Mammary epithelial cell (primary cell): ENCODE measurements at regions not wholly inside any gene's neighbourhood (a gene's known extent, or its start where the extent isn't known, plus 50 kb on each side); places are given as distances from the start of the nearest gene placed in this dataset.

Source experiments
- EZH2 ChIP-seq: IDR thresholded peaks from 2 replicates; pipeline ENCODE4 v1.6.1; 2012; ENCODE audit warnings: low read length, inconsistent platforms, borderline replicate concordance
- TF ChIP-seq, protein P1 (sequence below), 2 donors: IDR thresholded peaks in 1 of 2; conservative IDR thresholded peaks in 1 of 2; 2 replicates each; pipeline ENCODE4 v1.5.1; 2011 to 2012; ENCODE audit warnings: inconsistent platforms in 2 of 2, low read length in 2 of 2, mild to moderate bottlenecking in 2 of 2, control low read depth in 1 of 2, low read depth in 1 of 2; ENCODE audit not compliant: insufficient read depth in 1 of 2; ENCODE audit errors: extremely low read depth in 1 of 2

DNA sequence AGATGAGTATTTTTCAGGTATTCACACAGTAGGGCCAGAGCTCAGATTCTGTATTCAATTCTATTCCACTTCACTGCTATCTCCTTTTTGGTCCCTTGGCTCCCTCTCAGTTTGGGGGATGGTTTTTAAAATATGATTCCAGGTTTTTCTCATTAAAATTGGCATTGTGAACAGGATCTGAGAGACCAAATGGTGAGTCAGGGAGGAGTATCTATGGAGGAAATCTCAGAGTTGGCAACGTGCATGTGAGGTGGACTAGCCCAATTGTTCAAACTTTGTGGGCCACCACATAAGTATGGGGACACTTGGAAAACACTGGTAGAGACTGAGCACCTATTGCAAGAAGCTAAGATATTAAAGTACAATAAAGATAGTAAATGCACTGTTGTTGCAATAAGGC lies 53.9 kb upstream of the TTC14 start:
- TF ChIP-seq EZH2 = no peak
- TF ChIP-seq, protein P1, sequence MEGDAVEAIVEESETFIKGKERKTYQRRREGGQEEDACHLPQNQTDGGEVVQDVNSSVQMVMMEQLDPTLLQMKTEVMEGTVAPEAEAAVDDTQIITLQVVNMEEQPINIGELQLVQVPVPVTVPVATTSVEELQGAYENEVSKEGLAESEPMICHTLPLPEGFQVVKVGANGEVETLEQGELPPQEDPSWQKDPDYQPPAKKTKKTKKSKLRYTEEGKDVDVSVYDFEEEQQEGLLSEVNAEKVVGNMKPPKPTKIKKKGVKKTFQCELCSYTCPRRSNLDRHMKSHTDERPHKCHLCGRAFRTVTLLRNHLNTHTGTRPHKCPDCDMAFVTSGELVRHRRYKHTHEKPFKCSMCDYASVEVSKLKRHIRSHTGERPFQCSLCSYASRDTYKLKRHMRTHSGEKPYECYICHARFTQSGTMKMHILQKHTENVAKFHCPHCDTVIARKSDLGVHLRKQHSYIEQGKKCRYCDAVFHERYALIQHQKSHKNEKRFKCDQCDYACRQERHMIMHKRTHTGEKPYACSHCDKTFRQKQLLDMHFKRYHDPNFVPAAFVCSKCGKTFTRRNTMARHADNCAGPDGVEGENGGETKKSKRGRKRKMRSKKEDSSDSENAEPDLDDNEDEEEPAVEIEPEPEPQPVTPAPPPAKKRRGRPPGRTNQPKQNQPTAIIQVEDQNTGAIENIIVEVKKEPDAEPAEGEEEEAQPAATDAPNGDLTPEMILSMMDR (conservative IDR thresholded peaks at IDR 0.05 in 1 of 2, IDR thresholded peaks at IDR 0.05 in 1 of 2; ENCODE audit: extremely low read depth in 1 of 2, insufficient read depth in 1 of 2, low read depth in 1 of 2, low read length in 2 of 2) = no peak
